NB4 (cell line): ENCODE measurements at regions not wholly inside any gene's neighbourhood (a gene's known extent, or its start where the extent isn't known, plus 50 kb on each side); places are given as distances from the start of the nearest gene placed in this dataset.

Source experiments
- DNase-seq: peaks from one replicate; pipeline ENCODE4 v3.0.0; 2010; ENCODE audit warnings: low read depth
- H3K4me3 ChIP-seq: one replicate; pipeline ENCODE4 v1.5.1; 2011; ENCODE audit warnings: mild to moderate bottlenecking, low read depth, low read length, moderate library complexity
- CTCF ChIP-seq: IDR thresholded peaks from one replicate; pipeline ENCODE4 v1.5.1; 2012; ENCODE audit warnings: low read depth, low read length
- MAX ChIP-seq: IDR thresholded peaks from 2 replicates; pipeline ENCODE4 v1.6.1; 2011; ENCODE audit warnings: low read depth, low read length
- MYC ChIP-seq: IDR thresholded peaks from 2 replicates; pipeline ENCODE4 v1.6.1; 2011; ENCODE audit warnings: low read depth, low read length
- POLR2A ChIP-seq: IDR thresholded peaks from 2 replicates; pipeline ENCODE4 v1.6.1; 2011; ENCODE audit warnings: mild to moderate bottlenecking; ENCODE audit not compliant: insufficient read length; ENCODE audit errors: extremely low read depth

GRCh38 chr9:78605041-78606000 is 308.4 kb downstream of the PSAT1 start:
- TF ChIP-seq CTCF (no peak), POLR2A (no peak), MYC (no peak), MAX (no peak)
- H3K4me3 ChIP-seq: no peak overlapping the region
- no peak for DNase-seq

GRCh38 chr9:78606001-78606379 is 309.1 kb downstream of the PSAT1 start:
- H3K4me3 ChIP-seq: no peak overlapping the region
- DNase-seq: no peak
- TF ChIP-seq MYC (no peak), CTCF (no peak), MAX (no peak), POLR2A (no peak)

GRCh38 chr9:78607853-78608252 is 310.9 kb downstream of the PSAT1 start:
- no peak for DNase-seq
- TF ChIP-seq MAX (no peak), MYC (no peak), CTCF (no peak), POLR2A (no peak)
- H3K4me3 ChIP-seq: no peak overlapping the region

GRCh38 chr9:78609450-78609849 is 312.5 kb downstream of the PSAT1 start:
- H3K4me3 ChIP-seq: no peak overlapping the region
- no peak for DNase-seq
- TF ChIP-seq MYC (no peak), CTCF (no peak), POLR2A (no peak), MAX (no peak)

GRCh38 chr9:78612091-78612490 is 315.2 kb downstream of the PSAT1 start:
- H3K4me3 ChIP-seq: no peak overlapping the region
- DNase-seq: no peak
- TF ChIP-seq MAX (no peak), CTCF (no peak), POLR2A (no peak), MYC (no peak)
